ENCODE measurements at regions not wholly inside any gene's neighbourhood (a gene's known extent, or its start where the extent isn't known, plus 50 kb on each side); places are given as distances from the start of the nearest gene placed in this dataset.

GRCh38 chr7:98707076-98707475 lies 90.0 kb downstream of the NPTX2 start (continued):
- no peak for TF ChIP-seq ZNF462 (CRISPR knock-in tag; IDR thresholded peaks at IDR 0.05)

- Histone ChIP-seq H3K27me3 (ENCODE audit: insufficient read depth) (no peaks in the 10 kb centered on the region), H3K4me2 (no peak overlapping the region), H3K4me3 (no peak overlapping the region), H3K27ac (ENCODE audit: low read depth) (no peak overlapping the region), H3F3A (replicated peaks; ENCODE audit: low read depth) (no peaks in the 10 kb centered on the region), H4K20me1 (replicated peaks; ENCODE audit: insufficient read depth) (no peaks in the 10 kb centered on the region), H3K36me3 (ENCODE audit: insufficient read depth) (no peaks in the 10 kb centered on the region), H3K9me2 (ENCODE audit: insufficient read depth) (no peaks in the 10 kb centered on the region), H2AFZ (no peak overlapping the region), H3K79me2 (replicated peaks; ENCODE audit: insufficient read depth) (no peaks in the 10 kb centered on the region), H3K4me1 (ENCODE audit: insufficient read depth) (no peaks in the 10 kb centered on the region)
- no peak for DNase-seq (ENCODE audit: low spot score)
- Mint-ChIP-seq H3K4me3 (no peak overlapping the region), H3K36me3 (ENCODE audit: low read depth) (no peaks in the 10 kb centered on the region), H3K4me1 (no peaks in the 10 kb centered on the region), H3K27me3 (ENCODE audit: insufficient read depth, low read depth, poor library complexity) (no peaks in the 10 kb centered on the region), H3K9me3 (no peaks in the 10 kb centered on the region), H3K27ac (no peak overlapping the region)
- ATAC-seq: no peak
- TF ChIP-seq CTCF (conservative IDR thresholded peaks at IDR 0.05; ENCODE audit: low read depth in 2 of 2) (no peak), POLR2AphosphoS5 (IDR thresholded peaks at IDR 0.05; ENCODE audit: low read depth) (no peak), JUNB (IDR thresholded peaks at IDR 0.05; ENCODE audit: unreplicated experiment) (no peak), ZNF331 (CRISPR knock-in tag; IDR thresholded peaks at IDR 0.05; ENCODE audit: low read depth) (no peak), NANOG (IDR thresholded peaks at IDR 0.05; ENCODE audit: borderline replicate concordance) (no peak), ETS1 (IDR thresholded peaks at IDR 0.05) (no peak), EZH2 (IDR thresholded peaks at IDR 0.05; ENCODE audit: low read depth, unreplicated experiment) (no peak), ZNF114 (CRISPR knock-in tag; IDR thresholded peaks at IDR 0.05) (no peak), STAT1 (IDR thresholded peaks at IDR 0.05; ENCODE audit: unreplicated experiment) (no peak)
These were observed 94.9 kb downstream of the NPTX2 start for GRCh38 chr7:98711945-98712344.
